Liver (tissue), 8 donors: ENCODE measurements at regions not wholly inside any gene's neighbourhood (a gene's known extent, or its start where the extent isn't known, plus 50 kb on each side); places are given as distances from the start of the nearest gene placed in this dataset.

Experiments
- DNase-seq: peaks from one replicate; pipeline ENCODE4 v3.0.0-alpha.2; 2017; ENCODE audit warnings: low spot score
- H3K27ac ChIP-seq, 2 donors: one replicate each; pipeline ENCODE4 v1.7.0; 2013; ENCODE audit warnings: inconsistent platforms in 2 of 2, low read length in 2 of 2, control low read depth in 1 of 2, low read depth in 1 of 2, mild to moderate bottlenecking in 1 of 2
- H3K27me3 ChIP-seq, 4 donors: one replicate each; pipeline versions ENCODE4 v1.6.1 to v1.7.0; 2013; ENCODE audit warnings: low read length in 3 of 4, inconsistent platforms in 1 of 4, mild to moderate bottlenecking in 1 of 4, moderate library complexity in 1 of 4; ENCODE audit not compliant: control insufficient read depth in 4 of 4, insufficient read depth in 4 of 4
- H3K36me3 ChIP-seq, 4 donors: one replicate each; pipeline versions ENCODE4 v1.6.1 to v1.7.0; 2013; ENCODE audit warnings: low read length in 3 of 4, mild to moderate bottlenecking in 3 of 4, low read depth in 1 of 4, moderate library complexity in 1 of 4; ENCODE audit not compliant: control insufficient read depth in 4 of 4, insufficient read depth in 3 of 4
- H3K4me1 ChIP-seq, 4 donors: one replicate each; pipeline versions ENCODE4 v1.6.1 to v1.7.0; 2013; ENCODE audit warnings: low read length in 3 of 4, mild to moderate bottlenecking in 3 of 4, moderate library complexity in 1 of 4; ENCODE audit not compliant: control insufficient read depth in 4 of 4, insufficient read depth in 4 of 4
- H3K4me3 ChIP-seq, 3 donors: one replicate each; pipeline versions ENCODE4 v1.6.1 to v1.7.0; 2013; ENCODE audit warnings: low read length in 3 of 3, control low read depth in 1 of 3, low read depth in 1 of 3, mild to moderate bottlenecking in 1 of 3
- H3K9ac ChIP-seq, 2 donors: one replicate each; pipeline ENCODE4 v1.7.0; 2013; ENCODE audit warnings: low read length in 2 of 2, mild to moderate bottlenecking in 2 of 2, moderate library complexity in 2 of 2, control low read depth in 1 of 2, low read depth in 1 of 2
- H3K9me3 ChIP-seq, 4 donors: one replicate each; pipeline versions ENCODE4 v1.6.1 to v1.7.0; 2013; ENCODE audit warnings: low read length in 3 of 4; ENCODE audit not compliant: control insufficient read depth in 4 of 4
- ATF3 ChIP-seq: IDR thresholded peaks from 2 replicates; pipeline ENCODE4 v1.6.1; 2016; ENCODE audit warnings: antibody characterized with exemption
- CTCF ChIP-seq: fragments of 150-350 bp; IDR thresholded peaks from 2 replicates; pipeline ENCODE4 v1.5.1; 2017; ENCODE audit warnings: improper control_type of control experiment, low read depth, low read length; ENCODE audit not compliant: missing input control
- EGR1 ChIP-seq, 2 donors: IDR thresholded peaks; 2 replicates each; pipeline ENCODE4 v1.6.1; 2016 to 2018; ENCODE audit warnings: antibody characterized with exemption in 2 of 2, low read depth in 2 of 2
- FOXA1 ChIP-seq: IDR thresholded peaks from 2 replicates; pipeline ENCODE4 v1.6.1; 2016; ENCODE audit warnings: antibody characterized with exemption
- FOXA2 ChIP-seq: IDR thresholded peaks from 2 replicates; pipeline ENCODE4 v1.6.1; 2016; ENCODE audit warnings: antibody characterized with exemption
- GABPA ChIP-seq, 2 donors: IDR thresholded peaks in 1 of 2; conservative IDR thresholded peaks in 1 of 2; 2 replicates each; pipeline ENCODE4 v1.6.1; 2016; ENCODE audit warnings: antibody characterized with exemption in 2 of 2, mild to moderate bottlenecking in 1 of 2, moderate library complexity in 1 of 2
- HNF4A ChIP-seq, 2 donors: conservative IDR thresholded peaks; 2 replicates each; pipeline ENCODE4 v1.6.1; 2016; ENCODE audit warnings: antibody characterized with exemption in 2 of 2, mild to moderate bottlenecking in 2 of 2
- HNF4G ChIP-seq: IDR thresholded peaks from 2 replicates; pipeline ENCODE4 v1.6.1; 2016; ENCODE audit warnings: antibody characterized with exemption
- JUND ChIP-seq, 2 donors: IDR thresholded peaks; 2 replicates each; pipeline ENCODE4 v1.6.1; 2016; ENCODE audit warnings: antibody characterized with exemption in 2 of 2
- NR2F2 ChIP-seq: IDR thresholded peaks from 2 replicates; pipeline ENCODE4 v1.6.1; 2016; ENCODE audit warnings: antibody characterized with exemption
- RAD21 ChIP-seq, 2 donors: IDR thresholded peaks; 2 replicates each; pipeline ENCODE4 v1.6.1; 2016; ENCODE audit warnings: antibody characterized with exemption in 2 of 2, mild to moderate bottlenecking in 2 of 2
- RXRA ChIP-seq, 2 donors: IDR thresholded peaks; 2 replicates each; pipeline ENCODE4 v1.6.1; 2017 to 2018; ENCODE audit warnings: antibody characterized with exemption in 2 of 2, mild to moderate bottlenecking in 1 of 2
- SP1 ChIP-seq: IDR thresholded peaks from 2 replicates; pipeline ENCODE4 v1.6.1; 2018; ENCODE audit warnings: antibody characterized with exemption, mild to moderate bottlenecking
- TAF1 ChIP-seq: conservative IDR thresholded peaks from 2 replicates; pipeline ENCODE4 v1.6.1; 2016; ENCODE audit warnings: antibody characterized with exemption, mild to moderate bottlenecking
- YY1 ChIP-seq: IDR thresholded peaks from 2 replicates; pipeline ENCODE4 v1.6.1; 2016; ENCODE audit warnings: antibody characterized with exemption, mild to moderate bottlenecking
- WGBS: extraction: QIAGEN DNeasy Blood & Tissue Kit; methylation state at CpG from one replicate; pipeline ENCODE4 v1.1.7; 2013; 5-methylcytosine and 5-hydroxymethylcytosine counted together
- TF ChIP-seq, protein P1 (sequence below): IDR thresholded peaks from 2 replicates; pipeline ENCODE4 v1.6.1; 2016; ENCODE audit warnings: antibody characterized with exemption
- TF ChIP-seq, protein P2 (sequence below): IDR thresholded peaks from 2 replicates; pipeline ENCODE4 v1.6.1; 2016; ENCODE audit warnings: antibody characterized with exemption, mild to moderate bottlenecking
- donor health status: healthy.
- donor health status: healthy.
- donor health status: healthy.
- donor health status: healthy.
- donor health status: healthy.

DNA sequence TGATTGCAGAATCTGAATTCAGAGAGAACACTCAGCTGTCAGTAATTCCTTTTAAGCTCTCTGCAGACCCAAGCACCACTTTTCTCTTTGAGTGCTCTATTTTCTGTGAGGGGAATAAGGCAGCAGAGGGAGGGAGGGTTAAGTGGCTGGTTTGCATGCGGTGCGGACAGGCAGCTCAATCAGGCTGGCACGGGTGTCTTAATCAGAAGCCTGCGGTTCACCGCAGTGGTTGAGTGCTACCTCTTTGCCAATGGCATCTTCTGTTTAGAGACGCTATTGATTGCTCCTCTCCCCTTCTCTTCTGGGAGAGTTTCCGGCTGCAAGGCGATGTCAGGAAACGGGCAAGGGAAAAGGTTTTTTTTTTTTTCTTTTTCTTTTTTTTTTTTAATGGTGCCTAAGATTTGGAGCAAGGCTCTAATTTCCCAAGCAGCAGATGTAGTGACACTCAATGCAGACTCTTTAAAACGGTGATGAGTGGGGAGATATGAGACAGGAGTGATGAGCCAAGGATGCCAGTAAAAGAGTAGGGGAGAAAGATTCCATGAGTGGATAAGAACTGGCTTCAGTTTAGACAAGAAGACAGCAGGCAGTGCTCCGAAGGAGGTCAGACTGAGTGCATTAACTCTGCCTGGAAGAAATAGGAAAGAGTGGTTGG lies 533.7 kb upstream of the SEL1L start:
- no peak overlapping the region for H3K9ac ChIP-seq
- H3K36me3 ChIP-seq, result no peaks in the 10 kb centered on the region
- TF ChIP-seq TAF1 (no peak), ATF3 (no peak), FOXA1 (no peak), SP1 (no peak), YY1 (no peak), HNF4G (no peak), GABPA (IDR thresholded peaks at IDR 0.05 in 1 of 2, conservative IDR thresholded peaks at IDR 0.05 in 1 of 2) (no peak), HNF4A (conservative IDR thresholded peaks at IDR 0.05) (no peak), EGR1 (IDR thresholded peaks at IDR 0.05; ENCODE audit: low read depth in 2 of 2) (no peak), FOXA2 (no peak), CTCF (no peak), RXRA (IDR thresholded peaks at IDR 0.05) (no peak)
- TF ChIP-seq, protein P1, sequence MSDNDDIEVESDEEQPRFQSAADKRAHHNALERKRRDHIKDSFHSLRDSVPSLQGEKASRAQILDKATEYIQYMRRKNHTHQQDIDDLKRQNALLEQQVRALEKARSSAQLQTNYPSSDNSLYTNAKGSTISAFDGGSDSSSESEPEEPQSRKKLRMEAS, result no peak
- TF ChIP-seq, protein P2, sequence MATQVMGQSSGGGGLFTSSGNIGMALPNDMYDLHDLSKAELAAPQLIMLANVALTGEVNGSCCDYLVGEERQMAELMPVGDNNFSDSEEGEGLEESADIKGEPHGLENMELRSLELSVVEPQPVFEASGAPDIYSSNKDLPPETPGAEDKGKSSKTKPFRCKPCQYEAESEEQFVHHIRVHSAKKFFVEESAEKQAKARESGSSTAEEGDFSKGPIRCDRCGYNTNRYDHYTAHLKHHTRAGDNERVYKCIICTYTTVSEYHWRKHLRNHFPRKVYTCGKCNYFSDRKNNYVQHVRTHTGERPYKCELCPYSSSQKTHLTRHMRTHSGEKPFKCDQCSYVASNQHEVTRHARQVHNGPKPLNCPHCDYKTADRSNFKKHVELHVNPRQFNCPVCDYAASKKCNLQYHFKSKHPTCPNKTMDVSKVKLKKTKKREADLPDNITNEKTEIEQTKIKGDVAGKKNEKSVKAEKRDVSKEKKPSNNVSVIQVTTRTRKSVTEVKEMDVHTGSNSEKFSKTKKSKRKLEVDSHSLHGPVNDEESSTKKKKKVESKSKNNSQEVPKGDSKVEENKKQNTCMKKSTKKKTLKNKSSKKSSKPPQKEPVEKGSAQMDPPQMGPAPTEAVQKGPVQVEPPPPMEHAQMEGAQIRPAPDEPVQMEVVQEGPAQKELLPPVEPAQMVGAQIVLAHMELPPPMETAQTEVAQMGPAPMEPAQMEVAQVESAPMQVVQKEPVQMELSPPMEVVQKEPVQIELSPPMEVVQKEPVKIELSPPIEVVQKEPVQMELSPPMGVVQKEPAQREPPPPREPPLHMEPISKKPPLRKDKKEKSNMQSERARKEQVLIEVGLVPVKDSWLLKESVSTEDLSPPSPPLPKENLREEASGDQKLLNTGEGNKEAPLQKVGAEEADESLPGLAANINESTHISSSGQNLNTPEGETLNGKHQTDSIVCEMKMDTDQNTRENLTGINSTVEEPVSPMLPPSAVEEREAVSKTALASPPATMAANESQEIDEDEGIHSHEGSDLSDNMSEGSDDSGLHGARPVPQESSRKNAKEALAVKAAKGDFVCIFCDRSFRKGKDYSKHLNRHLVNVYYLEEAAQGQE, result no peak
- H3K9me3 ChIP-seq, result no peaks in the 10 kb centered on the region
- H3K4me3 ChIP-seq, result no peak overlapping the region
- H3K27me3 ChIP-seq, result peaks cover 0 to 4% (median 0%) of the 10 kb centered on the region in 4 donors
- DNase-seq, result no peak
- 65% methylated on average over 11 of the region's 11 CpGs for WGBS
- H3K27ac ChIP-seq, result no peak overlapping the region
- no peaks in the 10 kb centered on the region for H3K4me1 ChIP-seq

- no peak for TF ChIP-seq HNF4G
- TF ChIP-seq, protein P1, result no peak
- no peak for TF ChIP-seq ATF3
- TF ChIP-seq TAF1, result no peak
- TF ChIP-seq FOXA2, result no peak
- TF ChIP-seq JUND (IDR thresholded peaks at IDR 0.05), result no peak
- no peak for TF ChIP-seq HNF4A (conservative IDR thresholded peaks at IDR 0.05)
- no peak for TF ChIP-seq NR2F2
- TF ChIP-seq GABPA (IDR thresholded peaks at IDR 0.05 in 1 of 2, conservative IDR thresholded peaks at IDR 0.05 in 1 of 2), result no peak
- TF ChIP-seq SP1, result no peak
- no peak for TF ChIP-seq RXRA (IDR thresholded peaks at IDR 0.05)
- no peak for TF ChIP-seq CTCF
- TF ChIP-seq, protein P2, result no peak
- TF ChIP-seq RAD21 (IDR thresholded peaks at IDR 0.05), result no peak
- TF ChIP-seq FOXA1, result no peak
- TF ChIP-seq YY1, result no peak
- Histone ChIP-seq H3K9me3 (no peaks in the 10 kb centered on the region), H3K4me1 (no peaks in the 10 kb centered on the region), H3K9ac (no peak overlapping the region), H3K4me3 (no peak overlapping the region), H3K27ac (no peak overlapping the region), H3K36me3 (no peaks in the 10 kb centered on the region), H3K27me3 (peaks cover 0 to 4% (median 0%) of the 10 kb centered on the region in 4 donors)
- WGBS, result 54% methylated on average over 3 of the region's 3 CpGs
- DNase-seq, result no peak
Measured at GRCh38 chr14:82070040-82070439, 536.4 kb upstream of the SEL1L start.
